G401 (cell line): ENCODE measurements at regions not wholly inside any gene's neighbourhood (a gene's known extent, or its start where the extent isn't known, plus 50 kb on each side); places are given as distances from the start of the nearest gene placed in this dataset.

Source experiments
- DNase-seq: peaks from one replicate; pipeline ENCODE4 v3.0.0-alpha.2; 2015; ENCODE audit warnings: low spot score
- in situ Hi-C: cut with HindIII; loops from 2 replicates; pipeline ENCODE4 v1.10.0; 2016; ENCODE audit warnings: low sequenced_read_pairs, mixed read lengths

- no peak for DNase-seq
- in situ Hi-C loops = no loop called here
Observed at GRCh38 chr2:151159109-151159662, 102.5 kb downstream of the RBM43 start.

- no peak for DNase-seq
- in situ Hi-C loops = no loop called here
Observed at GRCh38 chr2:151157000-151157735, 104.5 kb downstream of the RBM43 start.

GRCh38 chr2:151156431-151156830 lies 105.2 kb downstream of the RBM43 start:
- in situ Hi-C loops = no loop called here
- no peak for DNase-seq

- in situ Hi-C loops = no loop called here
- no peak for DNase-seq
Observed at GRCh38 chr2:151153601-151154000, 108.1 kb downstream of the RBM43 start.

GRCh38 chr2:151150331-151151320 lies 111.0 kb downstream of the RBM43 start:
- no peak for DNase-seq
- in situ Hi-C loops = no loop called here

- in situ Hi-C loops = no loop called here
Observed at GRCh38 chr2:151138507-151138906, 123.2 kb downstream of the RBM43 start.

GRCh38 chr2:151137526-151137925 lies 124.1 kb downstream of the RBM43 start:
- no peak for DNase-seq
- in situ Hi-C loops = no loop called here

More at GRCh38 chr2:151138507-151138906, 123.2 kb downstream of the RBM43 start:
- DNase-seq = no peak

GRCh38 chr2:151120011-151120410 lies 141.7 kb downstream of the RBM43 start:
- in situ Hi-C loops = no loop called here
- peak; percentile 82 for DNase-seq

GRCh38 chr2:151119374-151119773 lies 142.3 kb downstream of the RBM43 start:
- in situ Hi-C loops = no loop called here
- no peak for DNase-seq

- no peak for DNase-seq
- in situ Hi-C loops = no loop called here
Observed at GRCh38 chr2:151118269-151118668, 143.4 kb downstream of the RBM43 start.

GRCh38 chr2:151114874-151115273 lies 146.8 kb downstream of the RBM43 start:
- in situ Hi-C loops = no loop called here
- no peak for DNase-seq

- no peak for DNase-seq
- in situ Hi-C loops = no loop called here
Observed at GRCh38 chr2:151113318-151113717, 148.3 kb downstream of the RBM43 start.

GRCh38 chr2:151111599-151112278 lies 149.9 kb downstream of the RBM43 start:
- in situ Hi-C loops = no loop called here
- DNase-seq = no peak

- no peak for DNase-seq
- in situ Hi-C loops = no loop called here
Observed at GRCh38 chr2:151106805-151107506, 154.7 kb downstream of the RBM43 start.

GRCh38 chr2:151103551-151103950 lies 158.1 kb downstream of the RBM43 start:
- in situ Hi-C loops = no loop called here
- DNase-seq = no peak

- in situ Hi-C loops = no loop called here
- peak; percentile 51 for DNase-seq
Observed at GRCh38 chr2:151102226-151102625, 159.4 kb downstream of the RBM43 start.

- DNase-seq = no peak
- in situ Hi-C loops = no loop called here
Observed at GRCh38 chr2:151098841-151099240, 162.8 kb downstream of the RBM43 start.

GRCh38 chr2:151097895-151098294 lies 163.8 kb downstream of the RBM43 start:
- in situ Hi-C loops = no loop called here

GRCh38 chr2:151097128-151097527 lies 164.5 kb downstream of the RBM43 start:
- DNase-seq = no peak
- in situ Hi-C loops = no loop called here

More at GRCh38 chr2:151097895-151098294, 163.8 kb downstream of the RBM43 start:
- DNase-seq = no peak
